ENCODE measurements at regions not wholly inside any gene's neighbourhood (a gene's known extent, or its start where the extent isn't known, plus 50 kb on each side); places are given as distances from the start of the nearest gene placed in this dataset.
"Not testable (repeated sequence)": the region's sequence is repeated elsewhere in the genome, so short reads cannot be mapped to it uniquely, and the experiment has no call there.

- FAIRE-seq, result no peak
- no peak for DNase-seq (ENCODE audit: insufficient read length)
- no peak for TF ChIP-seq POLR2A (IDR thresholded peaks at IDR 0.05; ENCODE audit: low read depth, low read length)
- TF ChIP-seq TAF1 (IDR thresholded peaks at IDR 0.05; ENCODE audit: borderline replicate concordance, low read depth, low read length), result no peak
- TF ChIP-seq POLR2AphosphoS5 (IDR thresholded peaks at IDR 0.05; ENCODE audit: low read depth, low read length), result no peak
Measured at GRCh38 chr14:83905157-83905556, 1624.8 kb upstream of the FLRT2 start.

- no peak for DNase-seq (ENCODE audit: insufficient read length)
Measured at GRCh38 chr14:83908419-83908818, 1621.5 kb upstream of the FLRT2 start.

GRCh38 chr14:83909507-83909906 is 1620.4 kb upstream of the FLRT2 start:
- no peak for DNase-seq (ENCODE audit: insufficient read length)
- no peak for FAIRE-seq
- TF ChIP-seq TAF1 (IDR thresholded peaks at IDR 0.05; ENCODE audit: borderline replicate concordance, low read depth, low read length) (no peak), POLR2AphosphoS5 (IDR thresholded peaks at IDR 0.05; ENCODE audit: low read depth, low read length) (no peak), POLR2A (IDR thresholded peaks at IDR 0.05; ENCODE audit: low read depth, low read length) (no peak)

More at GRCh38 chr14:83908419-83908818, 1621.5 kb upstream of the FLRT2 start:
- no peak for FAIRE-seq
- TF ChIP-seq POLR2AphosphoS5 (IDR thresholded peaks at IDR 0.05; ENCODE audit: low read depth, low read length) (no peak), POLR2A (IDR thresholded peaks at IDR 0.05; ENCODE audit: low read depth, low read length) (no peak), TAF1 (IDR thresholded peaks at IDR 0.05; ENCODE audit: borderline replicate concordance, low read depth, low read length) (no peak)

GRCh38 chr14:83912032-83912642 is 1617.8 kb upstream of the FLRT2 start:
- no peak for DNase-seq (ENCODE audit: insufficient read length)
- FAIRE-seq, result no peak
- TF ChIP-seq POLR2AphosphoS5 (IDR thresholded peaks at IDR 0.05; ENCODE audit: low read depth, low read length) (no peak), POLR2A (IDR thresholded peaks at IDR 0.05; ENCODE audit: low read depth, low read length) (no peak), TAF1 (IDR thresholded peaks at IDR 0.05; ENCODE audit: borderline replicate concordance, low read depth, low read length) (no peak)

- TF ChIP-seq TAF1 (IDR thresholded peaks at IDR 0.05; ENCODE audit: borderline replicate concordance, low read depth, low read length) (no peak), POLR2A (IDR thresholded peaks at IDR 0.05; ENCODE audit: low read depth, low read length) (no peak), POLR2AphosphoS5 (IDR thresholded peaks at IDR 0.05; ENCODE audit: low read depth, low read length) (no peak)
- no peak for DNase-seq (ENCODE audit: insufficient read length)
- FAIRE-seq, result no peak
Measured at GRCh38 chr14:83913476-83913875, 1616.5 kb upstream of the FLRT2 start.

- TF ChIP-seq TAF1 (IDR thresholded peaks at IDR 0.05; ENCODE audit: borderline replicate concordance, low read depth, low read length), result no peak
- no peak for TF ChIP-seq POLR2A (IDR thresholded peaks at IDR 0.05; ENCODE audit: low read depth, low read length)
- no peak for TF ChIP-seq POLR2AphosphoS5 (IDR thresholded peaks at IDR 0.05; ENCODE audit: low read depth, low read length)
- FAIRE-seq, result no peak
- no peak for DNase-seq (ENCODE audit: insufficient read length)
Measured at GRCh38 chr14:83918546-83918945, 1611.4 kb upstream of the FLRT2 start.

- DNase-seq (ENCODE audit: insufficient read length), result not testable (repeated sequence)
Measured at GRCh38 chr14:83919675-83920074, 1610.3 kb upstream of the FLRT2 start.

GRCh38 chr14:83923842-83924241 is 1606.1 kb upstream of the FLRT2 start:
- DNase-seq (ENCODE audit: insufficient read length), result no peak
- TF ChIP-seq TAF1 (IDR thresholded peaks at IDR 0.05; ENCODE audit: borderline replicate concordance, low read depth, low read length) (no peak), POLR2AphosphoS5 (IDR thresholded peaks at IDR 0.05; ENCODE audit: low read depth, low read length) (no peak), POLR2A (IDR thresholded peaks at IDR 0.05; ENCODE audit: low read depth, low read length) (no peak)
- FAIRE-seq, result no peak

More at GRCh38 chr14:83919675-83920074, 1610.3 kb upstream of the FLRT2 start:
- not testable (repeated sequence) for FAIRE-seq

GRCh38 chr14:83924259-83924658 is 1605.7 kb upstream of the FLRT2 start:
- DNase-seq (ENCODE audit: insufficient read length) (no peak), FAIRE-seq (no peak)
- no peak for TF ChIP-seq POLR2AphosphoS5 (IDR thresholded peaks at IDR 0.05; ENCODE audit: low read depth, low read length)
- TF ChIP-seq POLR2A (IDR thresholded peaks at IDR 0.05; ENCODE audit: low read depth, low read length), result no peak
- no peak for TF ChIP-seq TAF1 (IDR thresholded peaks at IDR 0.05; ENCODE audit: borderline replicate concordance, low read depth, low read length)

- TF ChIP-seq TAF1 (IDR thresholded peaks at IDR 0.05; ENCODE audit: borderline replicate concordance, low read depth, low read length) (no peak), POLR2AphosphoS5 (IDR thresholded peaks at IDR 0.05; ENCODE audit: low read depth, low read length) (no peak), POLR2A (IDR thresholded peaks at IDR 0.05; ENCODE audit: low read depth, low read length) (no peak)
- FAIRE-seq (no peak), DNase-seq (ENCODE audit: insufficient read length) (no peak)
Measured at GRCh38 chr14:83940253-83940652, 1589.7 kb upstream of the FLRT2 start.

- no peak for FAIRE-seq
Measured at GRCh38 chr14:83958359-83958758, 1571.6 kb upstream of the FLRT2 start.

GRCh38 chr14:83960832-83961512 is 1569.0 kb upstream of the FLRT2 start:
- FAIRE-seq, result no peak
- TF ChIP-seq POLR2AphosphoS5 (IDR thresholded peaks at IDR 0.05; ENCODE audit: low read depth, low read length) (no peak), POLR2A (IDR thresholded peaks at IDR 0.05; ENCODE audit: low read depth, low read length) (no peak), TAF1 (IDR thresholded peaks at IDR 0.05; ENCODE audit: borderline replicate concordance, low read depth, low read length) (no peak)
- DNase-seq (ENCODE audit: insufficient read length), result no peak

More at GRCh38 chr14:83958359-83958758, 1571.6 kb upstream of the FLRT2 start:
- no peak for TF ChIP-seq POLR2A (IDR thresholded peaks at IDR 0.05; ENCODE audit: low read depth, low read length)
- TF ChIP-seq POLR2AphosphoS5 (IDR thresholded peaks at IDR 0.05; ENCODE audit: low read depth, low read length), result no peak
- TF ChIP-seq TAF1 (IDR thresholded peaks at IDR 0.05; ENCODE audit: borderline replicate concordance, low read depth, low read length), result no peak
- DNase-seq (ENCODE audit: insufficient read length), result no peak
